DOHH2 (cell line): ENCODE measurements at regions not wholly inside any gene's neighbourhood (a gene's known extent, or its start where the extent isn't known, plus 50 kb on each side); places are given as distances from the start of the nearest gene placed in this dataset.

ENCODE experiments used
- H3F3A ChIP-seq: fragments of 200-600 bp; sonication (generic), shearing (Covaris generic); 2 replicates; pipeline ENCODE4 v1.6.0; 2016; ENCODE audit warnings: antibody characterized with exemption, mild to moderate bottlenecking; ENCODE audit not compliant: control insufficient read depth, insufficient read depth
- H3K27ac ChIP-seq: fragments of 200-600 bp; sonication (generic); 2 replicates; pipeline ENCODE4 v1.5.1; 2014; ENCODE audit warnings: low read depth, mild to moderate bottlenecking, low read length, moderate library complexity
- H3K27me3 ChIP-seq: fragments of 200-600 bp; sonication (generic); 2 replicates; pipeline ENCODE4 v1.6.1; 2014; ENCODE audit warnings: mild to moderate bottlenecking, low read length, mixed read lengths; ENCODE audit not compliant: control insufficient read depth
- H3K36me3 ChIP-seq: fragments of 200-600 bp; sonication (generic); 2 replicates; pipeline ENCODE4 v1.6.1; 2014; ENCODE audit warnings: mild to moderate bottlenecking, low read length, moderate library complexity, mixed read lengths; ENCODE audit not compliant: control insufficient read depth
- H3K4me1 ChIP-seq: fragments of 200-600 bp; sonication (generic); 2 replicates; pipeline ENCODE4 v1.6.1; 2014; ENCODE audit warnings: mild to moderate bottlenecking, low read length, mixed read lengths; ENCODE audit not compliant: control insufficient read depth
- H3K4me2 ChIP-seq: fragments of 200-600 bp; sonication (generic); 2 replicates; pipeline ENCODE4 v1.6.0; 2014; ENCODE audit warnings: mild to moderate bottlenecking, low read length, moderate library complexity
- H3K4me3 ChIP-seq: fragments of 200-600 bp; sonication (generic); 2 replicates; pipeline ENCODE4 v1.5.1; 2014; ENCODE audit warnings: mild to moderate bottlenecking, low read length, mixed read lengths
- H3K79me2 ChIP-seq: fragments of 200-600 bp; sonication (generic); 2 replicates; pipeline ENCODE4 v1.6.1; 2014; ENCODE audit warnings: mild to moderate bottlenecking, low read length, mixed read lengths; ENCODE audit not compliant: control insufficient read depth
- H3K9me2 ChIP-seq: fragments of 200-600 bp; sonication (generic); replicated peaks from 2 replicates; pipeline ENCODE4 v1.6.1; 2014; ENCODE audit warnings: mild to moderate bottlenecking, low read length, mixed read lengths; ENCODE audit not compliant: control insufficient read depth
- H3K9me3 ChIP-seq: fragments of 200-600 bp; sonication (generic); 2 replicates; pipeline ENCODE4 v1.6.1; 2014; ENCODE audit warnings: antibody characterized with exemption, low read length, mixed read lengths; ENCODE audit not compliant: control insufficient read depth, insufficient read depth
- H4K20me1 ChIP-seq: fragments of 200-600 bp; sonication (generic); 2 replicates; pipeline ENCODE4 v1.6.0; 2014; ENCODE audit warnings: low read depth, mild to moderate bottlenecking, antibody characterized with exemption, low read length, moderate library complexity; ENCODE audit not compliant: control insufficient read depth, insufficient read depth
- CTCF ChIP-seq: fragments of 200-600 bp; sonication (generic); IDR thresholded peaks from one replicate; pipeline ENCODE4 v1.5.1; 2014; ENCODE audit warnings: antibody characterized with exemption, mild to moderate bottlenecking, low read depth, low read length; ENCODE audit not compliant: poor library complexity, severe bottlenecking
- EZH2phosphoT487 ChIP-seq: fragments of 200-600 bp; sonication (generic); IDR thresholded peaks from 2 replicates; pipeline ENCODE4 v1.6.1; 2017; ENCODE audit warnings: borderline replicate concordance, mild to moderate bottlenecking, antibody characterized with exemption, low read length, moderate library complexity, mixed read lengths

GRCh38 chr13:44007451-44007850 is 127.7 kb downstream of the LACC1 start:
- no peak overlapping the region for H3K4me2 ChIP-seq
- no peaks in the 10 kb centered on the region for H3K79me2 ChIP-seq
- H3K9me3 ChIP-seq, result no peaks in the 10 kb centered on the region
- H3K27me3 ChIP-seq, result no peaks in the 10 kb centered on the region
- no peaks in the 10 kb centered on the region for H4K20me1 ChIP-seq
- no peaks in the 10 kb centered on the region for H3K36me3 ChIP-seq
- H3F3A ChIP-seq, result no peaks in the 10 kb centered on the region
- no peaks in the 10 kb centered on the region for H3K9me2 ChIP-seq
- H3K27ac ChIP-seq, result no peak overlapping the region
- TF ChIP-seq EZH2phosphoT487 (no peak), CTCF (no peak)
- H3K4me3 ChIP-seq, result no peak overlapping the region
- H3K4me1 ChIP-seq, result peaks cover under 1% of the 10 kb centered on the region; the same call in 1 of the 2 replicates

- Histone ChIP-seq H3F3A (no peaks in the 10 kb centered on the region), H3K4me2 (no peak overlapping the region), H3K27me3 (no peaks in the 10 kb centered on the region), H3K27ac (no peak overlapping the region), H3K4me3 (no peak overlapping the region), H4K20me1 (no peaks in the 10 kb centered on the region), H3K79me2 (no peaks in the 10 kb centered on the region), H3K9me3 (no peaks in the 10 kb centered on the region), H3K9me2 (no peaks in the 10 kb centered on the region), H3K4me1 (peaks cover 8% of the 10 kb centered on the region), H3K36me3 (no peaks in the 10 kb centered on the region)
- TF ChIP-seq CTCF, result no peak
- no peak for TF ChIP-seq EZH2phosphoT487
These were observed 131.3 kb downstream of the LACC1 start for GRCh38 chr13:44011036-44011435.

GRCh38 chr13:44012910-44013757 is 133.4 kb downstream of the LACC1 start:
- Histone ChIP-seq H3K9me2 (no peaks in the 10 kb centered on the region), H3K79me2 (no peaks in the 10 kb centered on the region), H3K27ac (no peak overlapping the region), H3K4me1 (peaks cover 25% of the 10 kb centered on the region), H3F3A (peaks cover 7% of the 10 kb centered on the region), H3K9me3 (no peaks in the 10 kb centered on the region), H4K20me1 (no peaks in the 10 kb centered on the region), H3K36me3 (no peaks in the 10 kb centered on the region), H3K27me3 (no peaks in the 10 kb centered on the region), H3K4me3 (no peak overlapping the region), H3K4me2 (no peak overlapping the region)
- TF ChIP-seq CTCF (no peak), EZH2phosphoT487 (no peak)
